Colonic mucosa (tissue), 4 donors: ENCODE measurements at regions not wholly inside any gene's neighbourhood (a gene's known extent, or its start where the extent isn't known, plus 50 kb on each side); places are given as distances from the start of the nearest gene placed in this dataset.
"Not testable (repeated sequence)": the region's sequence is repeated elsewhere in the genome, so short reads cannot be mapped to it uniquely, and the experiment has no call there.

Experiments
- DNase-seq: peaks from one replicate; pipeline ENCODE4 v3.0.0-alpha.2; 2020
- H3K27ac ChIP-seq: fragments of 200-600 bp; one replicate; pipeline ENCODE4 v1.8.0; 2021
- H3K27me3 ChIP-seq: fragments of 200-600 bp; one replicate; pipeline ENCODE4 v1.8.0; 2021
- H3K36me3 ChIP-seq: fragments of 200-600 bp; one replicate; pipeline ENCODE4 v1.8.0; 2021
- H3K4me1 ChIP-seq: fragments of 200-600 bp; one replicate; pipeline ENCODE4 v1.8.0; 2021; ENCODE audit warnings: mild to moderate bottlenecking
- H3K4me3 ChIP-seq: fragments of 200-600 bp; one replicate; pipeline ENCODE4 v1.8.0; 2021
- H3K9ac ChIP-seq, 2 donors: one replicate each; pipeline ENCODE4 v1.7.0; 2013; ENCODE audit warnings: control low read depth in 2 of 2, low read depth in 2 of 2, low read length in 2 of 2
- H3K9me3 ChIP-seq: fragments of 200-600 bp; one replicate; pipeline ENCODE4 v1.8.0; 2021
- intact Hi-C: fragments of 100-400 bp; cut with DNase I; formaldehyde crosslinking; loops from one replicate; pipeline ENCODE4 v1.14.1; 2022
- TF ChIP-seq, protein P1 (sequence below): fragments of 200-600 bp; IDR thresholded peaks from one replicate; pipeline ENCODE4 v1.8.0; 2022; ENCODE audit warnings: antibody characterized with exemption, mild to moderate bottlenecking
- donor health status: healthy.
- donor health status: DM: no; HTN: no; CAD: no.
- donor health status: DM: no; HTN: no; CAD: no.

- TF ChIP-seq, protein P1, sequence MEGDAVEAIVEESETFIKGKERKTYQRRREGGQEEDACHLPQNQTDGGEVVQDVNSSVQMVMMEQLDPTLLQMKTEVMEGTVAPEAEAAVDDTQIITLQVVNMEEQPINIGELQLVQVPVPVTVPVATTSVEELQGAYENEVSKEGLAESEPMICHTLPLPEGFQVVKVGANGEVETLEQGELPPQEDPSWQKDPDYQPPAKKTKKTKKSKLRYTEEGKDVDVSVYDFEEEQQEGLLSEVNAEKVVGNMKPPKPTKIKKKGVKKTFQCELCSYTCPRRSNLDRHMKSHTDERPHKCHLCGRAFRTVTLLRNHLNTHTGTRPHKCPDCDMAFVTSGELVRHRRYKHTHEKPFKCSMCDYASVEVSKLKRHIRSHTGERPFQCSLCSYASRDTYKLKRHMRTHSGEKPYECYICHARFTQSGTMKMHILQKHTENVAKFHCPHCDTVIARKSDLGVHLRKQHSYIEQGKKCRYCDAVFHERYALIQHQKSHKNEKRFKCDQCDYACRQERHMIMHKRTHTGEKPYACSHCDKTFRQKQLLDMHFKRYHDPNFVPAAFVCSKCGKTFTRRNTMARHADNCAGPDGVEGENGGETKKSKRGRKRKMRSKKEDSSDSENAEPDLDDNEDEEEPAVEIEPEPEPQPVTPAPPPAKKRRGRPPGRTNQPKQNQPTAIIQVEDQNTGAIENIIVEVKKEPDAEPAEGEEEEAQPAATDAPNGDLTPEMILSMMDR, result no peak
- no peaks in the 10 kb centered on the region for H3K9me3 ChIP-seq
- intact Hi-C loops, result loop anchor here (5.0 to 10.0 kb wide), 2 partner anchors 93 to 256 kb away; partner anchors contain the start of gene TLN2
- H3K27ac ChIP-seq, result no peak overlapping the region
- DNase-seq, result no peak
- no peaks in the 10 kb centered on the region for H3K27me3 ChIP-seq
- H3K4me3 ChIP-seq, result no peak overlapping the region
- H3K4me1 ChIP-seq, result peaks cover 3% of the 10 kb centered on the region
- H3K9ac ChIP-seq, result no peak overlapping the region
- no peaks in the 10 kb centered on the region for H3K36me3 ChIP-seq
These were observed 394.6 kb upstream of the TPM1 start for GRCh38 chr15:62647843-62648505.

- peaks cover 3% of the 10 kb centered on the region for H3K4me1 ChIP-seq
- intact Hi-C loops, result loop anchor here (5.0 to 10.0 kb wide), 2 partner anchors 94 to 257 kb away; partner anchors contain the start of gene TLN2
- no peak overlapping the region for H3K4me3 ChIP-seq
- H3K9me3 ChIP-seq, result no peaks in the 10 kb centered on the region
- no peak overlapping the region for H3K27ac ChIP-seq
- no peak for DNase-seq
- no peak overlapping the region for H3K9ac ChIP-seq
- H3K36me3 ChIP-seq, result no peaks in the 10 kb centered on the region
- H3K27me3 ChIP-seq, result no peaks in the 10 kb centered on the region
- TF ChIP-seq, protein P1, result peak; percentile 23
These were observed 393.6 kb upstream of the TPM1 start for GRCh38 chr15:62648954-62649353.

DNA sequence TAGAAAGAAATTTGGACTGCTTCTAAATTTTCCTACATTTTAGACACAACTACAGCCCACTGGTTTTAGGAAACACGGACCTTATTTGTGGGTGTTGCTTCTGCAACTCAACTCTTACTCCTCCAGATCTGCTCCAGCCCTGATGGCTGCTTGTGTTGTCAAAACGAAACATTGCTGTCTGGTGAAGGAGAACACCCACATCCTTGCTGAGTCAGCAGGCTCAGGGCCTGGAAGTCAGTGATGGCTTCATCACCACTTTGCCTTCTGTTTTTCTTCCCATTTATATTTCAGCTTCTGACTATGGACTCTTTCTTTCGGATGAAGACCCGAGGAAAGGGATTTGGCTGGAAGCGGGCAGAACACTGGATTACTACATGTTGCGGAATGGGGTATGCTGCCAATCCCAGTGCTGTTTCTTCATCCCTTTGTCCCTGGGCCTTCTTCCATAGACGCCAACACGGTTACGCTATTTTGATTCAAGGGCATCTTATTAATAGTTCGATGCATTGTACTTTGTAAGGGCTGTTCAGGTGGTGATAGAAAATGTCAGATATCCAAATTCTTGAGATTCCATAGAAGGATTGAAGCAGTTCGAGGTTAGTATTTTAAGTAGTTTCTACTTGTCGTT lies 392.6 kb upstream of the TPM1 start:
- Histone ChIP-seq H3K4me1 (peaks cover 3% of the 10 kb centered on the region), H3K27me3 (no peaks in the 10 kb centered on the region), H3K36me3 (no peaks in the 10 kb centered on the region), H3K27ac (no peak overlapping the region), H3K9ac (no peak overlapping the region), H3K9me3 (no peaks in the 10 kb centered on the region), H3K4me3 (no peak overlapping the region)
- intact Hi-C loops, result loop anchor here (5.0 to 10.0 kb wide), 2 partner anchors 95 to 258 kb away; partner anchors contain the start of gene TLN2
- DNase-seq, result no peak
- TF ChIP-seq, protein P1, result no peak

- no peaks in the 10 kb centered on the region for H3K36me3 ChIP-seq
These were observed 389.4 kb upstream of the TPM1 start for GRCh38 chr15:62653122-62653521.

GRCh38 chr15:62656071-62656470 lies 386.5 kb upstream of the TPM1 start:
- Histone ChIP-seq H3K27me3 (no peaks in the 10 kb centered on the region), H3K9ac (no peak overlapping the region), H3K4me1 (no peaks in the 10 kb centered on the region), H3K36me3 (no peaks in the 10 kb centered on the region), H3K9me3 (no peaks in the 10 kb centered on the region), H3K4me3 (no peak overlapping the region), H3K27ac (no peak overlapping the region)
- intact Hi-C loops, result no loop called here
- no peak for DNase-seq
- TF ChIP-seq, protein P1, result no peak

More at GRCh38 chr15:62653122-62653521, 389.4 kb upstream of the TPM1 start:
- Histone ChIP-seq H3K9me3 (no peaks in the 10 kb centered on the region), H3K4me3 (no peak overlapping the region), H3K27me3 (no peaks in the 10 kb centered on the region), H3K4me1 (no peaks in the 10 kb centered on the region), H3K9ac (no peak overlapping the region), H3K27ac (no peak overlapping the region)
- DNase-seq, result no peak
- TF ChIP-seq, protein P1, result no peak
- intact Hi-C loops, result no loop called here

- H3K27me3 ChIP-seq, DNase-seq, H3K9me3 ChIP-seq, intact Hi-C loops, H3K4me3 ChIP-seq, H3K4me1 ChIP-seq, H3K9ac ChIP-seq, H3K27ac ChIP-seq, H3K36me3 ChIP-seq: not testable (repeated sequence)
These were observed 385.0 kb upstream of the TPM1 start for GRCh38 chr15:62657501-62657900.
